GM18909 (cell line): ENCODE measurements at regions not wholly inside any gene's neighbourhood (a gene's known extent, or its start where the extent isn't known, plus 50 kb on each side); places are given as distances from the start of the nearest gene placed in this dataset.

Experiments
- ATAC-seq: cut with Tn5 transposase; IDR thresholded peaks from one replicate; pipeline ENCODE4 v1.9.1; 2021; ENCODE audit warnings: mild to moderate bottlenecking; ENCODE audit not compliant: unreplicated experiment, poor library complexity

GRCh38 chr5:66302344-66302743 lies 158.2 kb downstream of the SREK1 start:
- no peak for ATAC-seq

GRCh38 chr5:66306105-66306843 lies 162.2 kb downstream of the SREK1 start:
- no peak for ATAC-seq

- no peak for ATAC-seq
Observed at GRCh38 chr5:66306844-66307315, 162.8 kb downstream of the SREK1 start.

- ATAC-seq: peak; percentile 70
Observed at GRCh38 chr5:66307647-66308241, 163.6 kb downstream of the SREK1 start.

GRCh38 chr5:66312266-66312665 lies 168.2 kb downstream of the SREK1 start:
- no peak for ATAC-seq

- ATAC-seq: no peak
Observed at GRCh38 chr5:66315784-66316183, 171.7 kb downstream of the SREK1 start.

GRCh38 chr5:66322786-66323528 lies 178.9 kb downstream of the SREK1 start:
- no peak for ATAC-seq

GRCh38 chr5:66323529-66323895 lies 179.4 kb downstream of the SREK1 start:
- ATAC-seq: no peak

GRCh38 chr5:66324357-66324756 lies 180.3 kb downstream of the SREK1 start:
- no peak for ATAC-seq

- no peak for ATAC-seq
Observed at GRCh38 chr5:66326276-66326675, 182.2 kb downstream of the SREK1 start.

GRCh38 chr5:66327008-66327407 lies 182.9 kb downstream of the SREK1 start:
- ATAC-seq: no peak

- ATAC-seq: no peak
Observed at GRCh38 chr5:66329078-66329477, 185.0 kb downstream of the SREK1 start.

- ATAC-seq: no peak
Observed at GRCh38 chr5:66333192-66333591, 189.1 kb downstream of the SREK1 start.

- no peak for ATAC-seq
Observed at GRCh38 chr5:66337626-66338226, 193.6 kb downstream of the SREK1 start.

GRCh38 chr5:66338828-66339227 lies 194.7 kb downstream of the SREK1 start:
- no peak for ATAC-seq

- ATAC-seq: no peak
Observed at GRCh38 chr5:66339896-66340295, 195.8 kb downstream of the SREK1 start.

- no peak for ATAC-seq
Observed at GRCh38 chr5:66340786-66341185, 196.7 kb downstream of the SREK1 start.

- ATAC-seq: no peak
Observed at GRCh38 chr5:66342341-66342880, 198.3 kb downstream of the SREK1 start.

GRCh38 chr5:66343370-66344071 lies 199.4 kb downstream of the SREK1 start:
- no peak for ATAC-seq

GRCh38 chr5:66344544-66344943 lies 200.4 kb downstream of the SREK1 start:
- ATAC-seq: no peak
